AG04450 (cell line): ENCODE measurements at regions not wholly inside any gene's neighbourhood (a gene's known extent, or its start where the extent isn't known, plus 50 kb on each side); places are given as distances from the start of the nearest gene placed in this dataset.

Experiments used
- CTCF ChIA-PET: fragments of 300-600, 350-600 bp; formaldehyde crosslinking; extraction: SDS; loops from one replicate; lab custom pipeline; 2022; ENCODE audit warnings: antibody characterized with exemption, inconsistent platforms; lab: Charles Lee
- POLR2A ChIA-PET: fragments of 350-600 bp; formaldehyde crosslinking; extraction: SDS; loops from one replicate; lab custom pipeline; 2021; ENCODE audit warnings: antibody characterized with exemption, inconsistent platforms; lab: Yijun Ruan, JAX
- DNase-seq: peaks from one replicate; pipeline ENCODE4 v3.0.0-alpha.2; 2011; ENCODE audit warnings: low read depth, low spot score
- H3K27ac ChIP-seq: one replicate; pipeline ENCODE4 v1.5.1; 2012; ENCODE audit warnings: low read depth, low read length, control low read depth
- H3K27me3 ChIP-seq: one replicate; pipeline ENCODE4 v1.6.0; 2012; ENCODE audit warnings: low read length; ENCODE audit not compliant: control insufficient read depth, insufficient read depth
- H3K4me3 ChIP-seq: 2 replicates; pipeline ENCODE4 v1.5.1; 2011; ENCODE audit warnings: mild to moderate bottlenecking, low read depth, low read length, control low read depth
- H3K9me3 ChIP-seq: 2 replicates; pipeline ENCODE4 v1.5.1; 2012; ENCODE audit warnings: low read length; ENCODE audit not compliant: control insufficient read depth, insufficient read depth
- CTCF ChIP-seq: IDR thresholded peaks from 2 replicates; pipeline ENCODE4 v1.5.1; 2011; ENCODE audit warnings: low read depth, low read length, control low read depth, inconsistent platforms

DNA sequence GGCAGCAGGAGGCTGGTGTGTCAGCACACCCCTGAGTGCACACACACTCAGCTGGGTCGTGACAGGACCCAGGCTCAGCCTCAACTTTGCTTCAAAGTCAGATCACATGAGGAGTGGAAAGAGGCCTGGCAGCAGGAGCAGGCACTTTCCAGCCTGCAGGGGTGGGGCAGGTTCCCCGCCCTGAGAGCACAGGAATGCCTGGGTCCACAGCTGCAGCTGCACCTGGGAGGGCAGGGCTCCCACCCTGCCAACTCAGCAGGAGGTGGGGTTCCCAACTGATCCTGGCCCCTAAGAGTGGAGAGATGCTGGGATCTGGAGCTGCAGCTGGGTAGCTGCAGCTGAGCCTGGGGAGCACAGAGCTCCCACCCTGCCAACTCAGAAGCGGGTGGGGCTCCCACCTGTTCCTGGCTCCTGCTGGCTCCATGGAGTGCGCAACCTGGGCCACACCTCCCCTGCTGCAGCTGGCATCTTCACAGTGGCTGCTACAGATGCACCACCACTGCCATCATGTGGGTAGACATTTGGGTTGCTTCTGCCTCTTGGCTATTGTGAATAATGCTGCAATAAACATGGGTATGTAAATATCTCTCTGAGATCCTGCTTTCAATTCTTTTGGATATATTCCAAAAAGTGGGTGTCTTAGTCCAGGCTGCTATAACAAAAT lies 415.4 kb downstream of the TTLL7 start:
- no peak for TF ChIP-seq CTCF
- ChIA-PET POLR2A (no interaction called here), CTCF (no interaction called here)
- no peak for DNase-seq
- Histone ChIP-seq H3K27me3 (no peaks in the 10 kb centered on the region), H3K9me3 (peaks cover 9% of the 10 kb centered on the region; the same call in 1 of the 2 replicates), H3K4me3 (no peak overlapping the region), H3K27ac (no peak overlapping the region)

DNA sequence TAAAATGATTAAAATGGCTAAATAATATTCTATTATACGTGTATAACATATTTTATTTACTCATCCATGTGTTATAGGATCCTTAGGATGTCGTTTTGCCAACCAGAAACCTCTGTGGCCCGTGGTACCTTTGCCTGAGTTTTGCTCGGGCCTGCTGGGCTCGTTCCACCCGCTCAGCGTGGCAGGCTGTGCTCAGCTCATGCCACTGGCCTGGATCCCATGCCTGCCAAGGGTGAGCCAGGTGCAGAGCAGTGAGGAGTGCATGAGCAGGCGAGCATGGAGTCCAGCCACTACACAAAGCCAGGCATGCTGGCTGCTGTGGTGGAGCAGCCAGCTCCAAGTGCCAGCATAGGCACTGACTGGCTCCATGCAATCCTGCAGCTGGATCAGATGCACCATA lies 417.2 kb downstream of the TTLL7 start:
- peaks cover 9% of the 10 kb centered on the region; the same call in 1 of the 2 replicates for H3K9me3 ChIP-seq
- no peak for DNase-seq
- ChIA-PET CTCF (no interaction called here), POLR2A (no interaction called here)
- H3K4me3 ChIP-seq = no peak overlapping the region
- H3K27me3 ChIP-seq = no peaks in the 10 kb centered on the region
- H3K27ac ChIP-seq = no peak overlapping the region
- no peak for TF ChIP-seq CTCF

GRCh38 chr1:83574791-83575190 lies 424.1 kb downstream of the TTLL7 start:
- Histone ChIP-seq H3K4me3 (no peak overlapping the region), H3K9me3 (no peaks in the 10 kb centered on the region), H3K27me3 (no peaks in the 10 kb centered on the region), H3K27ac (no peak overlapping the region)
- TF ChIP-seq CTCF = no peak
- DNase-seq = no peak
- ChIA-PET CTCF (interaction anchor here (0.6 kb wide), 1 partner anchor 1194 kb away, joined by 3 read pairs; no protein-coding TSS in a partner anchor), POLR2A (no interaction called here)

- H3K27ac ChIP-seq = no peak overlapping the region
- no peak overlapping the region for H3K4me3 ChIP-seq
- no peaks in the 10 kb centered on the region for H3K9me3 ChIP-seq
- ChIA-PET POLR2A (no interaction called here), CTCF (no interaction called here)
- no peaks in the 10 kb centered on the region for H3K27me3 ChIP-seq
- no peak for TF ChIP-seq CTCF
- no peak for DNase-seq
Measured at GRCh38 chr1:83573776-83574175, 425.2 kb downstream of the TTLL7 start.

- no peaks in the 10 kb centered on the region for H3K9me3 ChIP-seq
- POLR2A ChIA-PET = no interaction called here
- CTCF ChIA-PET = no interaction called here
- no peak overlapping the region for H3K27ac ChIP-seq
- TF ChIP-seq CTCF = no peak
- no peak overlapping the region for H3K4me3 ChIP-seq
- DNase-seq = no peak
- H3K27me3 ChIP-seq = no peaks in the 10 kb centered on the region
Measured at GRCh38 chr1:83571536-83571935, 427.4 kb downstream of the TTLL7 start.
